HG02938 (cell line): ENCODE measurements at regions not wholly inside any gene's neighbourhood (a gene's known extent, or its start where the extent isn't known, plus 50 kb on each side); places are given as distances from the start of the nearest gene placed in this dataset.

Experiments used
- ATAC-seq: cut with Tn5 transposase; IDR thresholded peaks from one replicate; pipeline ENCODE4 v1.9.1; 2021; ENCODE audit warnings: mild to moderate bottlenecking, moderate library complexity; ENCODE audit not compliant: unreplicated experiment

DNA sequence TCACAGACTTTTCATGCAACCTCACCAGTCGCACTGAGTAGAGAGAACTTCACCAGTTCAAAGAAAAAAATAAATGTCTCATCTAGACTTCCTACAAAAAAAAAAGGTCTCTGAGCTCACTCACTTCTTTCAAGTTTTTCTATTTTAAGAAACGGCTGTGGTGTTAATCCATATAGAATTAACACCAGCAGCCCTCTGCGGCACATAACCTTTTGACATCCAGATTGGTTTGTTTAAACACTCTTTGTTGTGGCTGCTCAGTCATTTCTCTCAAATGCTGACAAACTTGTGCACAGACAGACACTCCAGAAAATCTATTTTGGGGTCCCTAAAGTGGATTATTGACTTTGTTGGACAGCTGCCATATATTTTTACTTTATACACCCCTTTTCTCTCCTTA, 874.9 kb downstream of the EFNB2 start:
- no peak for ATAC-seq

GRCh38 chr13:105658431-105658830, 877.0 kb downstream of the EFNB2 start:
- no peak for ATAC-seq

GRCh38 chr13:105655046-105655445, 880.4 kb downstream of the EFNB2 start:
- no peak for ATAC-seq

- no peak for ATAC-seq
These were observed 891.5 kb downstream of the EFNB2 start for GRCh38 chr13:105643966-105644365.

GRCh38 chr13:105642511-105642958, 892.9 kb downstream of the EFNB2 start:
- no peak for ATAC-seq

DNA sequence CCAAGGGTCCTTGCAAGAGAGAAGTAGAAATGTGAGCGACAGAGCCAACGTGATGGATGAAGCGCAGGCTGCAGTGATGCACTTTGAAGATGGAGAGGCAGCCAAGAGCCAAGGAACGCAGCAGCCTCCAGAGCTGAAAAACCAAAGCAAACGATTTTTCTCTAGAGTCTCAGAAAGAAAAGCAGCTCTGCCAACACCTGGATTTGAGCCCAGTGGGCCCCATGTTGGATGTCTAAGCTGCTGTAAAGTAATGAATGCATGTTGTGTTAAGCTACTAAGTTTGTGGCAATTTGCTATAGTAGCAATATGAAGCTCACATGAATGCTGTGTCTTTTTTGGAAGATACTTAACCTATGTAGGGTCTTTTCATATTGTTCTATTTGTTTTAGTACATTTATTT, 894.3 kb downstream of the EFNB2 start:
- ATAC-seq, result no peak

- ATAC-seq, result no peak
These were observed 897.0 kb downstream of the EFNB2 start for GRCh38 chr13:105638426-105638825.

DNA sequence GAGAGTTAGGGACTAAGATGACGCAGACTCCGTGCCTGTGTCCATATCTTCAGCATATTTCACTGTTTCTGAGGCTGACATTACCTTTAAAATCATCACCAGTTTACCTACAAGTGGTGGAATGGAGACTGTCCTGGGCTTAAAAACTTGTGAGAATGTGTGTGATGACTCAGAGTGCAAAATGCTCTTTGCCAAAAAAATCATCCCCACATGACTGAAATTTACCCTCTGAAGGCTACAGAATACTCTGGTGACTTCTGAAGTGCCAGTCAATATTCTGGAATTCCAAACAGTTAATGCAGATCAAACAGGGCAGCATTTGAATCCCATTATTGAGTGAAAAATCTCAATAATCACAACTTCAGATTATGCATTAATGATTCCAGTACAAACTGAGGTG, 901.4 kb downstream of the EFNB2 start:
- ATAC-seq, result no peak

DNA sequence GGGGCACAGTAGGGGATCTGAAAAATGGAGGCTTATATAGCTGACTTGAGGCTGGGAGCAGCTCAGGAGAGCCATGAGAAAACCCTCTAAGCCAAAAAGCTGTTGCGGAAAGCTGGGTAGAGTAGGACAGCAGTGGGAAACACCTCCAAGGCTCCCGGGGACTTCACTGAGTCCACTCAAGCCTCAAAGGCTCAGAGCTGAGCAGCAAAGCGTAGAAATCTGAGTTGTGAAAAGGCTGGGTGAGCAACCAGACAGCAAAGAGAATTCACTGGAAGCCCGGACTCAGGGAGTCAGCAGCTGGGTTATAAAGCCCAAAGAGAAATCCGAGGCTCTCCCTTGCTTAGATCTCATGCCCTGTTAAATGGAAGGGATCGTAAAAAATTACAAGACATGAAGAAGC, 905.0 kb downstream of the EFNB2 start:
- ATAC-seq, result no peak

DNA sequence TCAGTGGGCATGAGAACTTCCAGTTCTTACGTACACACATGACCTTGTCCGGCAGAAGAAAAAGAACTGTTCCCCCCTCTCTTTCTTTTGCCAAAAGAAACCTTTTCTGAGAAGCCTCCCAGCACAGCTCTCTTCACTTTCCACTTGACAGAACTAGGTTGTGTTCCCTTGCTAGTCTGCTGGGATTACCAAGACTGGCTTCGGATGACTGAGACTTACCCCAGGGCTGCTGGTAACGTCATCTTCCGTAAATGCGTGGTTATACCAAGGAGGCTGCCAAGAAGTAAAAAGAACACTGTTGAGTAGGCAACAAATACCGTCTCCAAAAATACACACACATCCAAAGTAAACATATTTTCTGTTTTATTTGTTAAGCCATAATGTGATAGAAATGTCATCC, 908.2 kb downstream of the EFNB2 start:
- no peak for ATAC-seq

DNA sequence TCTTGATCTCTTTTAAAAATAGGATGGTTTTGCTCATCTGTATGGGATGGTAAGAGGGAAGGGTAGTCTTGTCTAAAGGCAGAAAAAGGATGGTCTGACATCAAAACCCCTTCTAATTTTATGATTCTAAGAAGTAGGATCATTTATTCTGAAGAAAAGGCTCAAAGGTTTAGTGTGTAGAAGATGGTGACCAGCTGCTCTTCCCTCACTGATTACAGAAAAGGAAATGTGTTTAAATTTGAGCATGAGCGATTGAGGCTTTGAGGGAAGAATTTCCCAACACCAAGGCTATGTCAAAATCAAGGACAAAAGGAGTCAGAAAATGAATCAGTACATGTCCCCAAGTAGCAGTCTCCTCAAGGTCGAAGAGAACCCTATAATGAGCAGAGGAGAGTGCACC, 909.8 kb downstream of the EFNB2 start:
- no peak for ATAC-seq

DNA sequence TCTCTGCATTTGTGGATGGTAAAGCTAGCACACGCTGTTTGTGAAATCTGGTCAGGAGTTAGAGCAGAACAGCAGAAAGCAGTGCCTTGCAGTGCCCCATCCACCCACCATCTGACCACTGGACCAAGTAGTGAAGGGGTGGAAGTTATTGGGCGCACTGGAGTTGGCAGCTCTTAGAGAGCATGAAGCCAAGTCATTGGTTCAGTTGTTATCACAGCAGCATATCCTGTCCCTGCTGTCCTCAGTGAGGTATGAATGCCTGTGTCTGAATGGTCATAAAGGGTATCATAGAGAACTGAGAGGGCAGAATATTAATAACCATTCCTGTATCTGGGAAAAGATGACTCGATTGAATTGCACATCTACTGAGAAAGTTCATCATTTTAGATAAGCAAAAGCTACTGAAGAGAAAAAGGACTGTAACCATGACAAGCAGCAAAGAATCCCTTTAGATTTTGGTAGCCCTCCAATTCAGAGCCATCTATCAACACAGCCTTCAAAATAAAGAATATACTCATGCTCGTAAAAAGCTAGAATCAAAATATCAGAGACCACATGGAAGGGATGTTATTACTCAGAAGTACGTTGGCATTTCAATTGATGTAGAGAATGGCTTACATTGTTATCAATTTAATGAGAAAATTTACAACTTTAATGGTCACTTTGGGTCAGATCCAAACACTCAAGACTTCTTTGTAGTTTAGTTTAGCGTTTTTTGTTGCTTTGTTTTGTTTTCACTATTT, 919.0 kb downstream of the EFNB2 start:
- ATAC-seq, result no peak

GRCh38 chr13:105612541-105612940, 922.9 kb downstream of the EFNB2 start:
- ATAC-seq, result no peak

DNA sequence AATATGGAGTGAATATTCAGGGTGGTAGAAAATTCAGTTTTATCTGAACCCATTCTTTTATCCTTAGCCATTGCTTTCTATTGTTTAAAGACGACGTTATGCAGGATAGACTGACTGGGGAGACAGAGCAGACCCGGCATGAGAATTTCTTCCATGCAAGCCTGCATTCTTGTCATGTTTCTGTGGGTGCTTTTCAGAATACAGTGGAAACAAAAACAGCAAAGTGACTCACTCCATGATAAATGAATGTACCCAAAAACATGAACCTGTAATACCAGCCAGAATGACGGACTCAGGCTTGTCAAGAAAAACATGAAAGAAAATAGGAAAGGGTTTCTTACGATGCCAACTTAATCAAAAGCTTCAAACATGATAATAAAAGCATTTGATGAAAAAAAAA, 924.0 kb downstream of the EFNB2 start:
- ATAC-seq, result no peak

GRCh38 chr13:105608104-105608503, 927.4 kb downstream of the EFNB2 start:
- no peak for ATAC-seq

- no peak for ATAC-seq
These were observed 928.0 kb downstream of the EFNB2 start for GRCh38 chr13:105607426-105607825.

- ATAC-seq, result no peak
These were observed 928.4 kb downstream of the EFNB2 start for GRCh38 chr13:105607016-105607415.

- ATAC-seq, result no peak
These were observed 932.3 kb downstream of the EFNB2 start for GRCh38 chr13:105602956-105603670.

- no peak for ATAC-seq
These were observed 935.9 kb downstream of the EFNB2 start for GRCh38 chr13:105599477-105600037.

DNA sequence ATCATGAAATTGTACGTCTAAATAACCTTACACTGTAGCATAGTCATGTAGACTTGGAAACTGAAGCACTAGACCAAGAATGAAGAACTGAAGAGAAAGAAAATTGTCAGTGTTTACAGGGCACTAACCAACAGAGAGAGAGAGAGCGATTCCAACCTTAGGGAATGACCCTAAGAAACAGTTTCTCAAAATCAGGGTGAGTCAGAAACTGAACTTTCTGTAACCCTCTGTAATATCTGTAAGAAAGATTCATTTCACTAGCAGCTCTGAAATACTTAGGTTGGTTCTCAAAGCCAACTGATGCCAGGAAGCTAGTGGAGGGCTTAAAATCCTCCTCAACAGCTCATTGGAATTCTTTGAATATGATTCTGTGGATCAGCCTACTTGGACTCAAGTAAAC, 936.9 kb downstream of the EFNB2 start:
- no peak for ATAC-seq

DNA sequence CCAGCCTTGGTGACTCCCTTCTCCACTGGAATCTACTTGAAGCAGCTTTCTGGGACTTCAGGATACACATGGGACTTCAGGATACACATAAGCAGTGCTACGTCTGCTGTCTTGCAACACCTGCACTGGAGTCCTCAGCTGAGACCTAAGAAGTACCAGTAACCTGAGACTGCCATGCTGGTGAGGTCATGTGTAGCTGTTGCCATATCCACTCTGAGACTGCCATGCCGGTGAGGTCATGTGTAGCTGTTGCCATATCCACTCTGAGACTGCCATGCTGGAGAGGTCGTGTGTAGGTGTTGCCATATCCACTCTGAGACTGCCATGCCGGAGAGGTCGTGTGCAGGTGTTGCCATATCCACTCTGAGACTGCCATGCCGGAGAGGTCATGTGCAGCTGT, 937.9 kb downstream of the EFNB2 start:
- no peak for ATAC-seq

GRCh38 chr13:105595471-105595870, 940.0 kb downstream of the EFNB2 start:
- no peak for ATAC-seq
